ENCODE measurements at regions not wholly inside any gene's neighbourhood (a gene's known extent, or its start where the extent isn't known, plus 50 kb on each side); places are given as distances from the start of the nearest gene placed in this dataset.
"Not testable (repeated sequence)": the region's sequence is repeated elsewhere in the genome, so short reads cannot be mapped to it uniquely, and the experiment has no call there.

DNA sequence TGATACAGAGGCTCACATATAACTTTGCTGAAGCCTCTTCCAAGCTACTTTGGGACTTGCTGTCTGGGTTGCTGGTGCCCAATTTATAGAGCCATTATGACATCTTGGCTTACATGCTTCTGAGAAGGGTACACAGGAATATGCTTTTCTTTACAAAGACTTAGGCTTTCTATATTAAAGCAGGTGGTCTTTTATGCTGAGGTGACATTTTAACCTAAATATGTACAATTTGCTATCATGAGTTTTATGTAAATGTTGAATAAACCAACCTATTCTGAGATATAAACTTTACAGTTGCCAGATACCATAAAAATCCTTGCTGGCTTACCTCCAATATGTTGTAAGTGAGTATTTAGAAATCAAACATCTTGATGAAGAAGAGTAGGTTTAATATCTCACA is 509.2 kb upstream of the CHD1 start:
- DNase-seq (ENCODE audit: low read depth), result no peak

DNA sequence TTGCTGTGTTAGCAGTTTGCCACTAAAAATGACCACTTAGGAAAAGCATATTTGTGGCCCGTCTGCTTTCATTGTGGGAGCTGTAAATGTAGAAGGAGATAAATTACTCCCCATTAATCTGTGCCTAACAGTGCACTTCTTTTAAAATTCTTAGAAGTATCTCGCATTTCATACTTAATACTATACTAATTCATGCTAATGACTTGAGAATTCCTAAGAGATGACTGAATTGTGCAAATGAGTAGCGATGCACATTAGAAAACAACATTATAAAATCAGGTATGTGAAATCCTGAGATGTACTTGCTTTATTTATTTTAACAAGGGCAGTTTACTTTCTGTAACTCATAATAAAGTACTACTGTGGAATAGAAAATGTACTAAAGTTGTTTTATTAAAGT is 494.6 kb upstream of the CHD1 start:
- not testable (repeated sequence) for DNase-seq (ENCODE audit: low read depth)

DNA sequence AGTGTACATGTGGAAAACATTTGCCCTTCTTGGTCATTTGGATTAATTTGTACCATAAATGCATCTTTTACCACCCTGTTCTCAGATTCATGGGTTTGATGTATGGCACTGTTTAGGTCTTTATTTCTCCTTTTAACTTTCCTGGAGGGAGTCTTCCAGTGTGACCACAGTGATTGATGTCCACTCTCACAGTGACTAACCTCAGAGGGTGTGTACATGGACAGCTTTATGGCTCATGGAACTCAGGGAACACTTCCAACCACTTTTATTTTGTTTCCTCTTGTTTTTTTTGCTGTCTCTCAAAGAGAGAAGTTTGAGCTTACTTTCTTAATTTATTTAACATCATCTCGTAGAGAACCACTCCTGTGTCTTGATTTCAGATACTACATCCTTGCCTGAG is 489.8 kb upstream of the CHD1 start:
- DNase-seq (ENCODE audit: low read depth), result not testable (repeated sequence)

DNA sequence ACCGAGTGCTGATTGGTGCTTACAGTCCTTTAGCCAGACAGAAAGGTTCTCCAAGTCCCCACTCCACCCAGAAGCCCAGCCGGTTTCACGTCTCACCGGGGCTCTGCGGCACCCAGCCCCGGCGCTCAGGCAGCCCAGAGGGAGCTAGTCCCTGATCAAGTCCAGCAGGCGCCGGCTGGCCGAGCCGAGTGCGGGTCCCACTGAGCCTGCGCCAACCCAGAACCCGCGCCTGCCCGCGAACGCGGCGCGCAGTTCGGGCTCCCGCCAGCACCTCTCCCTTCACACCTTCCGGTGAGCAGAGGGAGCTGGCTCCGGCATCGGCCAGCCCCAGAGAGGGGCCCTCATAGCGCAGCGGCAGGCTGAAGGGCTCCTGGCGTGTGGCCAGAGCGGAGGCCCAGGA is 481.6 kb upstream of the CHD1 start:
- DNase-seq (ENCODE audit: low read depth), result not testable (repeated sequence)

DNA sequence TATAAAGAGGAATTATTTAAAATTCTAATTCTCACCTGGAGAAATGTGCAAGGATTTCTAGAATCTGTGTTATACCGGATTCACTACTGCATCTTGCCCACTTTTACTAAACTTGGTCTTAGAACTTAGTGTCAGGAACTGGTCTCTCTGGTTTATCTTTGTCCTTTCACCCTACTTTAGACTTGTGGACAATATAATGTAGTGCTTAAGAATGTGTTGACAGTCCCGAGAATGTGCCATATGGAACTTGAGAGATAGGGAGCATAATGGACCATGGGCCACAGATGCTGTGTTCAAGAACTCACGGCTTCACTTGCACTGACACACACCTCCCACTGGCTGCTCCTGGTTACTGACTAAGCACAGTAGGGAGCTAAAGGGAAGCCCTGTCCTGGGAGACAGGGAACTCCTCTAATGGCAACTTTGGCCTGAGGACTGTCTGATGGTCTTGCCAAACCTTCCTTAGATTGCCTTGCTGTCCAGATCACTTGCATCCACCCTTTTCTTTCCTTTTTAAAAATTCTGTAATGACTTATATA is 476.0 kb upstream of the CHD1 start:
- DNase-seq (ENCODE audit: low read depth), result not testable (repeated sequence)

DNA sequence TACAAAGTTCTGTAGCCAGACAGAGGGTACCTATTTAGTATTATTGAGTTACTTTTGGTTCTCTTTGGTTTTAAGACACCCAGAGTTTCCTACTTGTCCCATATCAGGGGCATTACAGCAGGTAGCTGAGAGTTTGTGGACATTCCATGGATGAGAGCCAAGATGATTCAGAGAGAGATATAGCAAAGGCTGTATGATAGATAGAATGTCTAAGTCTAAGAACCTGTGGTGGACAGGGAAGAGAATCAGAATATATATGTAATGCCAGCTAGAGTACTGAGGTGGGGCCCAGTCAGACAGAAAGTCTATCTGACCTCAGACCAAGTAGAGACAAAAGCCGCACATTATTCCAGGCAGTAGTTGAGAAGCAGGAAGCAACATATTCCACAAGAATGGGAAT is 471.8 kb upstream of the CHD1 start:
- not testable (repeated sequence) for DNase-seq (ENCODE audit: low read depth)

DNA sequence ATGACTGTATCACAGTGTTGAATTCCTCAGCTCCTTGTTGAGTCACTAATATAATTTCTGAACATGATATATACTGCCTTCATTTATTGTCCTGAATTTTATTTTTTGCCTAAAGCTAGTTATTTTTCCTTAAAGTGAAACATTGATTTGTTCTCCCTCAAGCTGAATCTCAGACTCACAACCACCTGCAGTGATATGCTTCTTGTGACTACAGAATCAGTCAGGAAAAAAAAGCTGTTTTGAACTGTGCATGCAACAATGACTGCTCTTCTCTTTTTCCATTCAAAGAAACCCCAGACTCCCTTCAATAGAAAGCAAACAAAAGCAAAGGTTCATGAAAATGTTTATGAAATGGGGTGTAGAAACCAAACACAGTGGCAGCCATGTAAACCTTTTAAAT is 470.2 kb upstream of the CHD1 start:
- no peak for DNase-seq (ENCODE audit: low read depth)

DNA sequence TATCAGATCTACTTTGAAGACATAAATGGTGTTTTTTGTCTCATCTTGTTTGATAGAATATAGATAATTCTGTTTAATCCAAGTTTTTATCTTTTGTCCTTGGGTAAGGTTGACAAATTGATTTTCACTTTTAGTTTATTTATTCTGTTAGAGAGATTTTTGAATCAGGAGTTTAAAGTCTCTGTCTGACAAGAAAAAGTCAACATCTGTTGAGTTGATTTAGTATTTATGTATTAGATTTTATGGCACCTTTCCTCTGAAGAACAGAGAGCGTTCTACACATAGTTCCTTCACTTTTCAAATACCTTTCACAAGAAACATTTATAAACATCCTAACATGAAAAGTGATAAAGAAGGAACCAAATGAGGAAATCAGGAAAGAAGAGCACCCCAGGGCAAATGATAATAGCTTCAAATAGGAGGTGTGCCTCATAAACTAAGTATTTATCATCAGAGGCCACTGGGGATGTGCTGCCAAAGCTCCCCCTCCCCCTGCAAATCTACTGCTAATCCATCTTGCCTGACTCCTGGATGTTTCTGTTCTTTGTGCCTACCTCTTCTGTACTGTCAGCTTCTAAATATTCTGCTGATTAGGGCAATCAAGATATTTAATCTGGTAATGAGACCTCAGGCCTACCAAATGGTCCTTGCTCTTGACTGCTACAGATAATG is 457.7 kb upstream of the CHD1 start:
- DNase-seq (ENCODE audit: low read depth), result no peak

DNA sequence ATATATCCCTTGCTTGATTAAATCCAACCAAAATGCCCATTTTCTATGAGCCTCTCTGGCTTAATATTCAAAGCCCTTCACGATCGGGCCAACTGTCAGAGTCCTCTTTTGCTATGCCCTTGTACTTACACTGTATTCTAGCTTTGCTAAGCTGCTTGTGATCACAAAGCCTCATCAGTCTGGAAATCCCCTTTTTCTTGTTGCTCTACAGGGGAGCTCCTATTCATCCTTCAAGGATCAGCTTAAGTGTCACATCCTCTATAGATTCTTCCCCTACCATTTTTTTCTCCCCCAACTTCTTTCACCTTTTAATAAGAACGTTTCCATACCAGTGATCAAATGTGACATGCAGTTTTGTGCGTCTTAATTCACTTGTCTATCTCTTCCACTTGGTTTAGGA is 450.4 kb upstream of the CHD1 start:
- no peak for DNase-seq (ENCODE audit: low read depth)

DNA sequence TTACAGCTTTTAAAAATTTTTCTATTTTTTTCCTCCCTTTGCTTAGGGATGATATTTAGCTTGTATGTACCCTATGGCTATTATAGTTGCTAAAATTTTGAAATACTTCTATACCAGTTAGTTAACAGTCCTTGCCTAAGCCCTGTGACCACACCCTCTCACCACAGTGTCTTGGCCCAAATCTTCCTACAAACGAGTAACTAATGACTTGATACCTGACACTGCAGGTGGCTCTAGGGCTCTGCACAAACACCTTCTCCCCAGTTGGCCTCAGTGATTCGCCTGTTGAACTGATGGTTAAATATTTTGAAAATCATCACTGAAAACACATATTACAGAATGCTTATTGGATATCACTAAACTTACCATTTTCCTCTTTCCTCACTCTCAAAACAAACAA is 449.6 kb upstream of the CHD1 start:
- no peak for DNase-seq (ENCODE audit: low read depth)

DNA sequence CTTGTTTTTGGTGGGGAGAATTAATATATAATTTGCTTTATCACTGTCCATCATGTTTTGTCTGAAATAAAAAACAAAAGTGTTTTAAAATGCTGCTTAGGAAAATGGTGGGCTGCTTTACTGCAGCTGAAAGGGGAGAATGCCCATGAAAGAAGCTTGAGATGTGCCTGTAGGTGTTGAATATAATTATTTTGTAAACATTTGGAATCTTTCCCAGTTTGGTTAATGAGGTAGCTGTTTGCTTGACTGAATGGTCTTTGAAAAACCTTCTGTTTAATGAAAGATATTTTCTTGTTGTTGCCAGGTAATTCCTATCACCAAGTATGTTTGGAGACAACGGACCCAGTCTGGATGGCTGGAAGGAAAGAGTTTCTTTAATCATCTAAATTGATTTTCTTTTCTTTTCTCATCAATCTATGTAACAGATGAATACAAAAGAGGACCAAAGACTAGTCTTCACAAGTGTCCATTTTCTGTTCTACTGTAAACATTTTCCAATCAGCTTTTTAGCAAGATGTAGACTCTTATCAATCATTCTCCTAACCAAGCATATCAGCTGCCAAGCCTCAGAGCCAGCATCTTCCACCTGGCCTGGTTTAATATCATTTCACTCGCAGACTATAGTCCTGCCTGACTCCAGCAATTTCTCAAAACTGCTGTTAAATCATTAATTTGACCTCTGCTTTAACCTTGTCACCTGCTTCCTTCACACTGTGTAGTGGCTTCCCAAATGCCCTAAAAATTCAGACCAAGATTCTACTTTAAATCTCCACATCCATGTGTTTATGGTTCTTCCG is 441.2 kb upstream of the CHD1 start:
- no peak for DNase-seq (ENCODE audit: low read depth)

DNA sequence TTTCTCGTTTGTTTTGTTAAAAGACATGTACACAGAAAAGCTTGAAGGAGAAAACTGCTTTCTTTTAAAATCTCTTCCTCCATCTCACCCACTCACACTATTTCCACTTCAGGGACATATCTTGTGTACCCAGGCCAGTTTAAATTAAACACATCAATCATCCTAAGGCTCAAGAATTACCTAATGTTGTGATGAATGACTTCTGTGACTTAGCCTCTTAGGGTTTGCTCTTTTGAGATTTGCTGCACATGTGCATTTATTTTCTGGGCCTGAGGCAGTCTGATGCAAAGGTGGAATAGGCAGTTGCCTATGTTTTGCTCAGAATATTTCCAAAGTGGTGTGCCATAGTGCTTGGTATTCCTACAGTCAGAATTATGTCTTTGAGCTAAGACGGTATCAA is 439.9 kb upstream of the CHD1 start:
- DNase-seq (ENCODE audit: low read depth), result no peak

DNA sequence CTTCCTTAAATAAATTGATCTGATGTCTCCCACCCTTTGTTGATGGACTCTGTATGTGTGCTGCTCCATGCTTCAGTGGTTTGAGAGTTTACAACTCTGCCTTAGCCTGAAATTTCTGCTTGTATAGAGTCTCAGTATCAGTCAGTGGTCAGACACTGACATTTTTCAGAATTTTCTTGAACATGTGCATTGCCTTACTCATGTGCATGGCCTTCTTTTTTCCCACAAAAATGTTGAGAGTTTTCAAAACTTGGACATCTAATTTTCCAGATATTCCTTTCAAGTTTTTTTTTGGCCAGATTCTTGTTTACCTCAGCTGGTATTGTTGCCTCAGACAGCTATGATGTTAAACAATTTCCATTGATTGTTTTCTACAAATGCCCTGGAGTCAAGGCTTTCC is 427.1 kb upstream of the CHD1 start:
- DNase-seq (ENCODE audit: low read depth), result no peak

DNA sequence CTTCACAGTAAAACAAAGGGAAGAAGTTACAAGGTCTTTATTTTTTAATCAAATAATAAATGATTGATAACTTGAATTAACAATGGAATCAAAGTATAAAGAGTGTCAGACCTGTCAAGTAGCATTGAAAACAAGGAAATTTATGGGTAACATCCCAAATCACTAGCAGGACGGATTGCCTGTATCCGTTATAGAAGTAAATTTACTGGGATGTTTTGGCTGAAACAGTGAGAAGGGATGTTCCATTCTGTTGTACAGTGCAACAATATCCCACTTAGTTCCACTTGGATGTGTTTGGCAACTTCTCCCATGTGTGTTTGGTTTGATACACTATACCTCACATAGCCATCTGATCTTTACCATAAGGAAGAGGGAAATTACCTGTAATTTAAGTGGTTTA is 421.0 kb upstream of the CHD1 start:
- DNase-seq (ENCODE audit: low read depth), result no peak

DNA sequence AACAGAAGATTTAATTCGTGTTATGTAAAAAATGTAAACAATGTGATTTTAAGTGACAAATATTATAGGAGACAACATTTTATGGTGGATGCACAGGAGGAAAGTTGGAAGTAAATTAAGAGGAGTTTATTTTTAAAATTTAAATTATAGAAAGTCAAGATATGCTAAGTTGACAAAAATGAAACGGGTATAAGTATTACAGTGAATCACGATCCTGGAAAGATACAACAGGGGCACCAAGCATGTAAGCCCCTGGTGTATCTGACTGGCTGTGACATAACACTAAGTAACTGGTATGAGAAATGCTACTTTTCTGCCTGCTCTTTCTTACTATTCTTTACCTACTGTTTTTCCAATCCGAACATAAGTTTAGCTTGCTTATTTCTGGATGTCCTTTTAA is 419.8 kb upstream of the CHD1 start:
- DNase-seq (ENCODE audit: low read depth), result no peak

DNA sequence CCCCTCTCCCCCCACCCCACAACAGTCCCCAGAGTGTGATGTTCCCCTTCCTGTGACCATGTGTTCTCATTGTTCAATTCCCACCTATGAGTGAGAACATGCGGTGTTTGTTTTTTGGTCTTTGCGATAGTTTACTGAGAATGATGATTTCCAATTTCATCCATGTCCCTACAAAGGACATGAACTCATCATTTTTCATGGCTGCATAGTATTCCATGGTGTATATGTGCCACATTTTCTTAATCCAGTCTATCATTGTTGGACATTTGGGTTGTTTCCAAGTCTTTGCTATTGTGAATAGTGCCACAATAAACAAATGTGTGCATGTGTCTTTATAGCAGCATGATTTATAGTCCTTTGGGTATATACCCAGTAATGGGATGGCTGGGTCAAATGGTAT is 411.0 kb upstream of the CHD1 start:
- not testable (repeated sequence) for DNase-seq (ENCODE audit: low read depth)

DNA sequence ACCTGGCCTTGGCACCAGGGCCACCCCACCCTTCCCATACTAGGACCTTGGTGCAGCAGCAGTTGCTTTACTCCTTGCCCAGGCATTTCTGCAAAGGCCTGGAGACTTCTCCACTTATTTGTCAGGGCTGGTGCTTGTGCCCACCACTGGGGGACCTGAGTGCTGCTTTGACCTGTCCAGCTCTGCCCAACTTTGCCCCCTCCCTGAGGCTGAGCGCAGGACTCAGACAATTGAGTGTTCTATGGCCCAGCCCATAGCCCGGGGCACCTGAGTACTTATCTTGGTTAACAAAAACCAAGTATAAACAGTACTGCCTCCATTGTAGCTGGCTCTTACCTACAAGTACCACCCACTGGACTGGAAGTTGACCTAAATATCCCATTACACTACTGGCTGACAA is 406.1 kb upstream of the CHD1 start:
- DNase-seq (ENCODE audit: low read depth), result no peak

DNA sequence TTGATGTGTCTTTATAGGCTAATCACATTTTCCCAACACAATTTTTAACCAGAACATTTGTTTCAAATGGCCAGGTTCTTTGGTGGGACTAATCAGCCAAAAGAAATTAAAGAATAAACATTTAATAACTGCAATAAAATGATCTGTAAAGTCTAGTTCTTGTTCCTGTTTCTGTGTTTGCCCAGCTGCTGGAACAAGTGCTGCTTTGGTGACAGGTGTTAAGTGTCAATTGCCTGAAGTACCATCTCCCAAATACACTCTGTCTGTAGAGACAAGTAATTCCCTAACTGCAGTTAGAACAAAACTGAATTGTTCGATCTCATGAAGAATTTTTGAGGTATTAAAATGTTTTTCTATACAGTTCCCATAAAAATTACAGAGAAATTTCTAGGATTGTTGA is 402.3 kb upstream of the CHD1 start:
- DNase-seq (ENCODE audit: low read depth), result no peak

DNA sequence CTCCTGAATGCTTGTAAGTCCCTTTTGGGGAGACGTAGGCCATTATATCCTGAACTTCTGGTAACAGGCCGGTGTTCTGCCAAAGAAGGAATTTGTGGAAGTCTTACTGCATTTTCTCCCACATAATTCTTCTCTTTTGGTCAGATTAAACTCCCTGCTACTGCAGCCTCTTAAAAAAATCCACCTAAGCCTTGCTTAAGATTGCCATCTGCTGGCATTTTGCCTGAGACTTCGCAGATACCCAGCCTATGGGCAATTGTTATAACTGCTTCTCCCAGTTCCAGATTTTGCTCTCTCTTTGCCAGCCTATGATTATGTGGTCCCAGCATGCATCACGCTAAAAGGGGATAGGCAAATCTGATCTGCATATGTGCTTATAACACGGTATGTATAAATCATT is 391.6 kb upstream of the CHD1 start:
- DNase-seq (ENCODE audit: low read depth), result no peak

DNA sequence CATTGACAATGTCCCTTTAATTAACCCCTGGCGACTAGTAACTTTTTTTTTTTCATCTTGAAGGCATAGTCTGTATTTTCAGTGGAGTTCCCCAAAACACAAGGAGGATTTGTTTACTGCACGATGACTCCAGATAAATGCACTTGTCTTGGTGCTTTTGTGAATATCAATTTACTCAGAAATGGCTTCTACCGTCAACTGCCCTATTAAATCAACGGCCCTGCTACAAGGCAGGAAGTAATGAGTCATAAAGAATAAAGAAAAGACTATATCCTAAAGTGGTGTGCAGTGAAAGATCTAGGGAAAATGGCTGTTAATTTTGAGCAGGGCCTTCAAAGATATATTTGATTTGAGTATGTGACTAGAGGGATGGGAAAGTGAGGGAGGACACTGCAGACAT is 388.3 kb upstream of the CHD1 start:
- DNase-seq (ENCODE audit: low read depth), result no peak

DNA sequence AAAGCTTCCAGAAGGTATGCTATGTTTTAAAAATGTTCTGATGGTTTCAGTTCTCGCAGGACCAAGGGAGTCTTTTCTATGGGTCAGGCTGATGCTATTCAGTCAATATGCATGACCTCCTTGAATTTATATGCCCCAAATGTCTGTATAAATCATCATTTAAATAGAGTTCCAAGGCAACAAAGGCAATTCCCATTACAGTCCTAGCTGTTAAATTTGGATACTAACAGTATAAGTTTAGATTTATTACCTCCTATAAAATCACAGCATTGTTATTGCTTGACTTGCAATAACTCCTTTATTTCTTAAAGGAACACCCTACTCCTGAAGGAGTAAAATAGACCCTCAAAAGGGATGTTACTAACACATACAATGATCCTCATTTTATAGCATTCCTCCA is 387.7 kb upstream of the CHD1 start:
- DNase-seq (ENCODE audit: low read depth), result no peak

DNA sequence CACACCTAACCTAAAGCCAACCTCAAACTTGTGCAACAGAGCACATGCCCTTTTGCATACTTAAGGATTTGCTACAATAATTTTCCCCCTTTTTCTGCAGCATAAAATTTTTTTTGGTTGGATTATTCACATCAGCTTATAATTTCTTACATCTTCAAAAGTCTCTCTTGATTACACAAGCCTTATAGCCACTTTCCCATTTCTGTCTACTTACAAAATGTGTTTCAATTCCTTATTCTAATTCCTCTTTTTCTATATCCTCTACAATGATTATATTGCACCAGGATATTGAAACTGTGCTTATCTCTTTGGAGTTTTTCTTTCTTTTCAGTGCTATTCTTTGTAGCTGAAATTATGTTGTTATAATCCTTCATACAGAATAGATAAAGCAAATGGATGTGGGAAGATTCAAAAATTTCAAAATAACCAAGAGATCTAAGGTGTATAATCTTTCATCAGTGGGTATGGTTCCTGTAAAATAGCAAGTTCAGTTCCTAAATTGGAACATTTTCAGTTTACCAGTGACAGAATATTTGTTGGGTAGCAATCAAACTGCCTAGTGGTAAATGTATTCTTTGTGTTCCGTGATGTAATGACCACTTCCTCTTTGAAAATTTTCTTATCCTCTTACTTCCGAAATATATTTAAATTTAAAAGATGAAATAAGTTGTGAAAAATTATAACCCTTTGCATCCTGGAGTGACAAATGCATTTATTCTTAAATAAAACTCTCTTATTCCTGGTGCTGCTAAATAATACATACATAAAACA is 386.8 kb upstream of the CHD1 start:
- DNase-seq (ENCODE audit: low read depth), result no peak

DNA sequence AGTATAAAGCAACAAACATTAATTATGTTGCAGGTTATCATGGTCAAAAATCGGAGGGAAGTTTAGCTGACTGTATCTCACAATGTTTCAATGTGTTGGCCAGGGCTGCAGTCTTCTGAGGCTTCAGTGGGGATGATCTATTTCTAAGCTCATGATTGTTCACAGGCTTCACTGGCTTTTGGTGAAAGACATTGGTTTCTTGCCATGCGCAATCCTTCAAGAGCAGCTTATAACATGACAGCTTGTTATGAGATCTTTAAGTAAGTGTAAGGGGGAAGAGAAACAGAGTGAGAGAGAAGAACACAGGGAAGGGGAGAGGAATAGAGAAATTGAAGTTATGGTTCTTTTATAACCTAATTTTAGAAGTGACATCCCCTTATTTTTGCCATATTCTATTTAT is 385.9 kb upstream of the CHD1 start:
- no peak for DNase-seq (ENCODE audit: low read depth)

All from fibroblast of gingiva (primary cell).